H9 (cell line): ENCODE measurements at regions not wholly inside any gene's neighbourhood (a gene's known extent, or its start where the extent isn't known, plus 50 kb on each side); places are given as distances from the start of the nearest gene placed in this dataset.

Experiments used
- DNase-seq: peaks from one replicate; pipeline ENCODE4 v3.0.0-alpha.2; 2017
- H2AFZ ChIP-seq: one replicate; pipeline ENCODE4 v1.6.1; 2013; ENCODE audit warnings: mild to moderate bottlenecking, low read length, control low read depth, moderate library complexity
- H2AK5ac ChIP-seq: 2 replicates; pipeline ENCODE4 v1.6.1; 2013; ENCODE audit warnings: low read length, control low read depth, mixed read lengths; ENCODE audit not compliant: insufficient read length
- H2BK120ac ChIP-seq: one replicate; pipeline ENCODE4 v1.6.1; 2013; ENCODE audit warnings: low read depth, mild to moderate bottlenecking, low read length, control low read depth, inconsistent platforms; ENCODE audit not compliant: poor library complexity, severe bottlenecking
- H2BK12ac ChIP-seq: 2 replicates; pipeline ENCODE4 v1.6.1; 2013; ENCODE audit warnings: low read length, control low read depth, mixed read lengths, low read depth; ENCODE audit not compliant: insufficient read length
- H2BK15ac ChIP-seq: 2 replicates; pipeline ENCODE4 v1.6.1; 2013; ENCODE audit warnings: low read depth, low read length, control low read depth
- H2BK20ac ChIP-seq: one replicate; pipeline ENCODE4 v1.6.1; 2013; ENCODE audit warnings: low read depth, mild to moderate bottlenecking, low read length, control low read depth, inconsistent platforms; ENCODE audit not compliant: poor library complexity, severe bottlenecking
- H2BK5ac ChIP-seq: 2 replicates; pipeline ENCODE4 v1.6.1; 2013; ENCODE audit warnings: low read length, control low read depth, mixed read lengths; ENCODE audit not compliant: insufficient read length
- H3K14ac ChIP-seq: 2 replicates; pipeline ENCODE4 v1.6.1; 2013; ENCODE audit warnings: low read length, control low read depth; ENCODE audit not compliant: insufficient read depth
- H3K18ac ChIP-seq: 2 replicates; pipeline ENCODE4 v1.6.1; 2013; ENCODE audit warnings: low read depth, mild to moderate bottlenecking, mixed read lengths, low read length, control low read depth; ENCODE audit not compliant: insufficient read length
- H3K23ac ChIP-seq: 2 replicates; pipeline ENCODE4 v1.6.1; 2013; ENCODE audit warnings: low read length, control low read depth, mixed read lengths, low read depth; ENCODE audit not compliant: insufficient read length
- H3K23me2 ChIP-seq: 2 replicates; pipeline ENCODE4 v1.6.1; 2013; ENCODE audit warnings: low read depth, mild to moderate bottlenecking, mixed read lengths, low read length, control low read depth; ENCODE audit not compliant: insufficient read length, poor library complexity, severe bottlenecking
- H3K27ac ChIP-seq: 2 replicates; pipeline ENCODE4 v1.5.1; 2013; ENCODE audit warnings: low read length, control low read depth, mixed read lengths, low read depth; ENCODE audit not compliant: insufficient read length
- H3K27me3 ChIP-seq: 2 replicates; pipeline ENCODE4 v1.6.1; 2013; ENCODE audit warnings: low read length, control low read depth, inconsistent platforms; ENCODE audit not compliant: insufficient read depth
- H3K4ac ChIP-seq: 2 replicates; pipeline ENCODE4 v1.6.1; 2013; ENCODE audit warnings: low read depth, mild to moderate bottlenecking, control low read depth, inconsistent platforms, low read length, moderate library complexity
- H3K4me1 ChIP-seq: 2 replicates; pipeline ENCODE4 v1.6.1; 2013; ENCODE audit warnings: low read length, control low read depth, inconsistent platforms; ENCODE audit not compliant: insufficient read depth
- H3K4me2 ChIP-seq: 2 replicates; pipeline ENCODE4 v1.6.1; 2013; ENCODE audit warnings: low read length, control low read depth, mixed read lengths; ENCODE audit not compliant: insufficient read length, insufficient read depth
- H3K56ac ChIP-seq: 2 replicates; pipeline ENCODE4 v1.6.1; 2013; ENCODE audit warnings: low read depth, mild to moderate bottlenecking, mixed read lengths, low read length, control low read depth; ENCODE audit not compliant: insufficient read length
- H3K79me1 ChIP-seq: 2 replicates; pipeline ENCODE4 v1.6.1; 2013; ENCODE audit warnings: low read depth, mild to moderate bottlenecking, moderate library complexity, low read length, control low read depth, inconsistent platforms; ENCODE audit not compliant: insufficient read depth, poor library complexity, severe bottlenecking
- H3K79me2 ChIP-seq: 2 replicates; pipeline ENCODE4 v1.6.1; 2013; ENCODE audit warnings: low read length, control low read depth, inconsistent platforms; ENCODE audit not compliant: insufficient read depth
- H3K9ac ChIP-seq: 2 replicates; pipeline ENCODE4 v1.6.1; 2013; ENCODE audit warnings: low read length, control low read depth, mixed read lengths; ENCODE audit not compliant: insufficient read length; ENCODE audit errors: extremely low read depth
- H3K9me3 ChIP-seq: one replicate; pipeline ENCODE4 v1.6.1; 2013; ENCODE audit warnings: low read depth, low read length, inconsistent platforms; ENCODE audit not compliant: control insufficient read depth
- H3T11ph ChIP-seq: one replicate; pipeline ENCODE4 v1.6.1; 2013; ENCODE audit warnings: mild to moderate bottlenecking, low read length, control low read depth, inconsistent platforms
- H4K20me1 ChIP-seq: one replicate; pipeline ENCODE4 v1.6.1; 2013; ENCODE audit not compliant: control insufficient read depth, insufficient read length, insufficient read depth
- H4K5ac ChIP-seq: 2 replicates; pipeline ENCODE4 v1.6.1; 2013; ENCODE audit warnings: low read depth, mild to moderate bottlenecking, mixed read lengths, low read length, control low read depth; ENCODE audit not compliant: insufficient read length
- H4K8ac ChIP-seq: replicated peaks from 2 replicates; pipeline ENCODE4 v1.6.1; 2013; ENCODE audit warnings: low read length, control low read depth, mixed read lengths, low read depth; ENCODE audit not compliant: insufficient read length
- H4K91ac ChIP-seq: 2 replicates; pipeline ENCODE4 v1.6.1; 2013; ENCODE audit warnings: low read depth, mild to moderate bottlenecking, moderate library complexity, mixed read lengths, low read length, control low read depth; ENCODE audit not compliant: insufficient read length
- H3K27ac Mint-ChIP-seq, 3 experiments: 2 replicates in 2 of 3; 3 replicates in 1 of 3; pipeline ENCODE4 v1.8.0; 2020 to 2021; ENCODE audit warnings: mixed read lengths in 3 of 3, mild to moderate bottlenecking in 1 of 3, moderate library complexity in 1 of 3
- H3K27me3 Mint-ChIP-seq: 2 replicates; pipeline ENCODE4 v1.8.0; 2021; ENCODE audit warnings: low read depth, mild to moderate bottlenecking, moderate library complexity, mixed read lengths
- H3K36me3 Mint-ChIP-seq, 3 experiments: 2 replicates in 2 of 3; 3 replicates in 1 of 3; pipeline ENCODE4 v1.8.0; 2020 to 2021; ENCODE audit warnings: low read depth in 3 of 3, mixed read lengths in 3 of 3; ENCODE audit not compliant: insufficient read depth in 1 of 3
- H3K4me1 Mint-ChIP-seq, 2 experiments: 2 replicates each; pipeline ENCODE4 v1.8.0; 2020; ENCODE audit warnings: mixed read lengths in 2 of 2
- H3K4me3 Mint-ChIP-seq, 2 experiments: 2 replicates in 1 of 2; 3 replicates in 1 of 2; pipeline ENCODE4 v1.8.0; 2020 to 2021; ENCODE audit warnings: mild to moderate bottlenecking in 2 of 2, mixed read lengths in 2 of 2, moderate library complexity in 1 of 2
- H3K9me3 Mint-ChIP-seq, 2 experiments: 2 replicates in 1 of 2; 3 replicates in 1 of 2; pipeline ENCODE4 v1.8.0; 2020; ENCODE audit warnings: mild to moderate bottlenecking in 2 of 2, mixed read lengths in 2 of 2, moderate library complexity in 1 of 2
- CTCF ChIP-seq: fragments of 200-600 bp; sonication (generic); conservative IDR thresholded peaks from 3 replicates; pipeline ENCODE4 v1.8.0; 2021; ENCODE audit warnings: antibody characterized with exemption, mild to moderate bottlenecking
- WGBS: extraction: QIAGEN DNeasy Blood & Tissue Kit; methylation state at CpG from one replicate; pipeline ENCODE4 v1.1.7; 2013; ENCODE audit warnings: missing lambda C conversion rate, low lambda C conversion rate, mixed read lengths; ENCODE audit not compliant: insufficient read length; ENCODE audit errors: extremely low coverage; 5-methylcytosine and 5-hydroxymethylcytosine counted together

GRCh38 chr7:118699222-118699621 lies 474.7 kb downstream of the ANKRD7 start:
- no peak overlapping the region for H2BK20ac ChIP-seq
- no peak overlapping the region for H3T11ph ChIP-seq
- no peak overlapping the region for H3K4me2 ChIP-seq
- no peaks in the 10 kb centered on the region for H3K79me2 ChIP-seq
- no peak overlapping the region for H4K8ac ChIP-seq
- H2AFZ ChIP-seq, result no peak overlapping the region
- H2BK5ac ChIP-seq, result no peak overlapping the region
- no peaks in the 10 kb centered on the region for H3K4me1 ChIP-seq
- H3K27me3 ChIP-seq, result no peaks in the 10 kb centered on the region
- no peak overlapping the region for H4K5ac ChIP-seq
- H3K27me3 Mint-ChIP-seq, result no peaks in the 10 kb centered on the region
- H2AK5ac ChIP-seq, result no peak overlapping the region
- H3K27ac ChIP-seq, result no peak overlapping the region
- H3K56ac ChIP-seq, result no peak overlapping the region
- no peak overlapping the region for H2BK12ac ChIP-seq
- DNase-seq, result no peak
- H4K91ac ChIP-seq, result no peak overlapping the region
- H4K20me1 ChIP-seq, result no peaks in the 10 kb centered on the region
- H3K4me1 Mint-ChIP-seq, result no peaks in the 10 kb centered on the region
- H3K27ac Mint-ChIP-seq, result no peak overlapping the region
- TF ChIP-seq CTCF, result no peak
- no peak overlapping the region for H3K23ac ChIP-seq
- no peaks in the 10 kb centered on the region for H3K23me2 ChIP-seq
- no peak overlapping the region for H2BK15ac ChIP-seq
- no peaks in the 10 kb centered on the region for H3K9me3 ChIP-seq
- H3K9me3 Mint-ChIP-seq, result no peaks in the 10 kb centered on the region
- no peaks in the 10 kb centered on the region for H3K36me3 Mint-ChIP-seq
- H3K79me1 ChIP-seq, result no peaks in the 10 kb centered on the region
- no peak overlapping the region for H3K4me3 Mint-ChIP-seq
- WGBS, result no CpG with 5 or more reads among the region's 4 CpGs
- no peak overlapping the region for H3K14ac ChIP-seq
- no peak overlapping the region for H2BK120ac ChIP-seq
- H3K4ac ChIP-seq, result no peak overlapping the region
- no peak overlapping the region for H3K18ac ChIP-seq
- no peak overlapping the region for H3K9ac ChIP-seq
